ENCODE measurements at regions not wholly inside any gene's neighbourhood (a gene's known extent, or its start where the extent isn't known, plus 50 kb on each side); places are given as distances from the start of the nearest gene placed in this dataset.
"Not testable (repeated sequence)": the region's sequence is repeated elsewhere in the genome, so short reads cannot be mapped to it uniquely, and the experiment has no call there.

- TF ChIP-seq CTCF (IDR thresholded peaks at IDR 0.05; ENCODE audit: low read depth, low read length); POLR2A (IDR thresholded peaks at IDR 0.05; ENCODE audit: extremely low read depth, insufficient read length); MAX (IDR thresholded peaks at IDR 0.05; ENCODE audit: low read depth, low read length): not testable (repeated sequence)
Observed at GRCh38 chr18:15407874-15408273, 659.9 kb downstream of the ANKRD30B start.
